HG03025 (cell line): ENCODE measurements at regions not wholly inside any gene's neighbourhood (a gene's known extent, or its start where the extent isn't known, plus 50 kb on each side); places are given as distances from the start of the nearest gene placed in this dataset.

Source experiments
- ATAC-seq: cut with Tn5 transposase; IDR thresholded peaks from one replicate; pipeline ENCODE4 v1.9.1; 2021; ENCODE audit warnings: mild to moderate bottlenecking, moderate library complexity; ENCODE audit not compliant: unreplicated experiment, low FRiP score

GRCh38 chr3:111244760-111245159 is 173.1 kb downstream of the NECTIN3 start:
- ATAC-seq: no peak

- no peak for ATAC-seq
These were observed 175.5 kb downstream of the NECTIN3 start for GRCh38 chr3:111246967-111247760.

- ATAC-seq: no peak
These were observed 176.8 kb downstream of the NECTIN3 start for GRCh38 chr3:111248406-111248805.

GRCh38 chr3:111249421-111249820 is 177.8 kb downstream of the NECTIN3 start:
- no peak for ATAC-seq

- no peak for ATAC-seq
These were observed 181.2 kb downstream of the NECTIN3 start for GRCh38 chr3:111252779-111253178.

- ATAC-seq: no peak
These were observed 182.1 kb downstream of the NECTIN3 start for GRCh38 chr3:111253733-111254132.

GRCh38 chr3:111260878-111261277 is 189.3 kb downstream of the NECTIN3 start:
- no peak for ATAC-seq

GRCh38 chr3:111269777-111270176 is 198.2 kb downstream of the NECTIN3 start:
- no peak for ATAC-seq

- no peak for ATAC-seq
These were observed 205.6 kb downstream of the NECTIN3 start for GRCh38 chr3:111277226-111277625.

- ATAC-seq: no peak
These were observed 207.3 kb downstream of the NECTIN3 start for GRCh38 chr3:111278959-111279358.

GRCh38 chr3:111282024-111282423 is 210.4 kb downstream of the NECTIN3 start:
- no peak for ATAC-seq

- ATAC-seq: no peak
These were observed 211.5 kb downstream of the NECTIN3 start for GRCh38 chr3:111283165-111283564.

- no peak for ATAC-seq
These were observed 213.0 kb downstream of the NECTIN3 start for GRCh38 chr3:111284503-111285183.

- ATAC-seq: no peak
These were observed 213.5 kb downstream of the NECTIN3 start for GRCh38 chr3:111285184-111285538.

- no peak for ATAC-seq
These were observed 214.1 kb downstream of the NECTIN3 start for GRCh38 chr3:111285694-111286093.

- ATAC-seq: no peak
These were observed 215.1 kb downstream of the NECTIN3 start for GRCh38 chr3:111286746-111287145.

- no peak for ATAC-seq
These were observed 220.5 kb downstream of the NECTIN3 start for GRCh38 chr3:111292117-111292516.

- ATAC-seq: no peak
These were observed 227.6 kb downstream of the NECTIN3 start for GRCh38 chr3:111299192-111299615.

GRCh38 chr3:111301238-111301798 is 229.7 kb downstream of the NECTIN3 start:
- no peak for ATAC-seq

GRCh38 chr3:111302063-111302462 is 230.4 kb downstream of the NECTIN3 start:
- ATAC-seq: no peak

GRCh38 chr3:111303760-111304159 is 232.1 kb downstream of the NECTIN3 start:
- no peak for ATAC-seq

- no peak for ATAC-seq
These were observed 234.3 kb upstream of the CD96 start for GRCh38 chr3:111307676-111308075.
